ENCODE measurements at regions not wholly inside any gene's neighbourhood (a gene's known extent, or its start where the extent isn't known, plus 50 kb on each side); places are given as distances from the start of the nearest gene placed in this dataset.

DNA sequence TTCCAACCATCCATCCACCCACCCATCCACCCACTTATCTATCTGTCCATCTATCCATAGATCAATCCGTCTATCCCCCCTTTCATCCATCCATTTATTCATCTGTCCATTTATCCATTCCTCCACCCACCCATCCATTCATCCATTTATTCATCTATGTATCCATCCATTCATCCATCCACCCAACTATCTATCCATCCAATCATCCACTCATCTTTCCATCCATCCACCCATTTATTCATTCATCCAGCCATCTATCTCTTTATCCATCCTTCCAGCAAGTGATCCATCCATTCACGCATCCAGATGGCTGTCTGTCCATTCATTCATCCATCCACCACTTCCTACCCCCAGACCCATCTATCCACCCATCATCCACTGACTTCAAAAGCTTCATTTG lies 84.0 kb upstream of the CD99 start:
- DNase-seq = no peak

DNA sequence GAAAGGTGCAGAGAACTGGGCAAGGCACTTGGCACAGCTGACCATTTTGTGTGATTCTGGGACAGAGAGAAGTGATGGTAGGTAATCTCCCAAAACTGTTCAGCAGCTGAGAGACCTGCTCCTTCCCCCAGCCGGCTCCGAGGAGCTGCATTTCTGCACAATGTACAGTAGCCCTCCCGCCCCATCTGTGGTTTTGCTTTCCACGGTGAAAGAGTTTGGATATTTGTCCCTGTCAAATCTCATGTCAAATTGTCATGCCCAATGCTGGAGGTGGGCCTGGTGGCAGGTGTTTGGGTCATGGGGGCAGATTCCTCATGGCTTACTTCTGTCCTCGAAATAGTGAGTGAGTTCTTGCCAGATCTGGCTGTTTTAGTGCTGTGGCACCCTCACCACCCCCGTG lies 90.5 kb upstream of the CD99 start:
- DNase-seq = no peak

DNA sequence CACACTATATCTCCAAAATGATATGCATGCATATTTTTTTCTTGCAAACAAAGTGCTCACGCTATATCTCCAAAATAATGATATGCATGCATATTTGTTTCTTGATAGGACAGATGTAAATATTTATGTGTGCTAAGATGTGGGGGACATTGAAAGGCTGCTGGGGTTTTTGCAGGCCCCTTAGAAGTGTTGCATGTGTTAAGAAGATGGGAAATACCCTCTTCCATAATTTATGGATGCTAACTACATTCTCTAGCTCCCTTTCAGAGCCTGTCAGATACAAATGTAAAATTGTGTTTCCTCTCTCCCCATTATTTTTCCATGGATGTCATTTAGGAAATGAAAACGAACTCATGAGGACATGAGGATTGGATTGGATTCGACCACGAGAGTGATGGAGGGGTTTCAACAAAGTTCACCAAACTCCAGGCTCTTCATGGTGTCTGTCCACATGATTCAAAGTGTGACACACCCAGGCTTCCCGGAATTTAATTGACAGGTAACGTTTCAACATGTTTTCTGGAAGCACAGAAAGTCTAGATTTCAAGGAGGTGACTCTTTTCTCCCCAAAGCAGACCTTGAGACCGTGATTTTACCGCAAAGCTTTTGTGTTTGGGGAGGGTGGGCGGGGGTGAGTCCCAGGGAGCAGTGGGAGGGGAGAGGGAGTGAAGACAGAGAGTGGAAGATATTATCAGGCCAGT lies 94.4 kb upstream of the CD99 start:
- DNase-seq = no peak

DNA sequence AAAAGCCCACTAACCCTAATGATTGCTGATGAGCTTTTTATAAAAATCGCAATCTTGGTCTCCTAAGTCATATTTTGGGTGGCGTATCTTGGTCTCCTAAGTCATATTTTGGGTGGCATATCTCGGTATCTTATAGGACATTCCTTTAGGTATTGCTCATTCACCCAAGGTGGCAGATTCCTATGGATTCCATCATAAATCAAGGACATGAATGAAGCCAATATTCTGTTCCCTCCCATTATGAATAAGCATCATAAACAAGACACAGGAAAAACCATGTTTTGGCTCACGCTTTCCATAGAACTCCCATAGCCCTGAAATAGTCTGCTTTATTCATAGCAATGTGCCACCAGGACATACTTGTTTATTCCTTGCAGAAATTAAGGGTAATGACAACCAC lies 95.0 kb upstream of the CD99 start:
- no peak for DNase-seq

DNA sequence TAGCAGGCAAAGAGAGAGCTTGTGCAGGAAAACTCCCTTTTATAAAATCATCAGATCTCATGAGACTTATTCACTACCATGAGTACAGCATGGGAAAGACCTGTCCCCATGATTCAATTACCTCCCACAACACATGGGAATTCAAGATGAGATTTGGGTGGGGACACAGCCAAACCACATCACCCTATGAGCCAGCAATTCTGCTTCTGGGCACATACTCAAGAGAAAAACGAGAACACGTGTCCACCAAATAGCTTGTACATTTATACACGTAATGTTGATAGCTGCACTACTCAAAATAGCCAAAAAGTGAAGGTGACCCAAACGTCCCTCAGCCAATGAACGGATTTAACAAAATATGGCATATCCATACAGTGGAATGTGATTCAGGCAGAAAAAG lies 94.5 kb upstream of the DHRSX start:
- no peak for DNase-seq

DNA sequence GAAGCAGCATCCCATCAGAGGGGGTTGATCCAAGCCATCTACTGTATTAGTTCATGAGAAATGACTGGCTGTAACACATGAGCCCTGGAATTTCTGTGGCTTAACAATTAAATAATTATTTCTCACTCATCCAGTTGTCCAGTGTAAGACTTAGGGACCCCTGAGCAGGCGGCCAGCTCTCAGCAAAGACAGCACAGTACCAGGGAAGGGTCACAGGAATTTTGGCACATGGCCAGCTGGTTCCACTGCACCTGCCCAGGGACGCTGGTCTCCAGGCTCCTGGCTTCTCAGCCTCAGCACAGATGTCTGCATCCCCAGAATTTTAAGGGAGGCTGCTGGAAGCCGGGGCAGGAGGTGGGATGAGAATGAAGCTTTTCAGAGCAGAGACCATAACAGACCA lies 93.7 kb upstream of the DHRSX start:
- no peak for DNase-seq

DNA sequence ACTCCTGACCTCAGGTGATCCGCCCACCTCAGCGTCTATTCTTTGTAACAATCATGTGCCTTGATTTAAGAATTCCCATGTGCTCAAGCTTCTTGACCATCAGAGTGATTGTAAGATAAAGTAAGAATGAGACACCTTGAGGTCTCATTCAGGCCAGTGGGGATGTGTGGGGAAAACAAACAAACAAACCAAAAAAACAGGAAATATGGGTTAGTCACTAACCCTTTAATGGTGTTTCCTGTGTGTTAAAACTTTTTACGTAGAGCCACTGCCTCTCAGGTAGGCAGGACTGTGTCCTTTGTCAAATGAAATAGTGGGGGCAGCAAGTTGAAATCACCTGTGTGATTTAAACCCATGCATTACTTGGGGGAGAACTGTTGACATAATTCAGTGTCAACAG lies 91.5 kb upstream of the DHRSX start:
- no peak for DNase-seq

DNA sequence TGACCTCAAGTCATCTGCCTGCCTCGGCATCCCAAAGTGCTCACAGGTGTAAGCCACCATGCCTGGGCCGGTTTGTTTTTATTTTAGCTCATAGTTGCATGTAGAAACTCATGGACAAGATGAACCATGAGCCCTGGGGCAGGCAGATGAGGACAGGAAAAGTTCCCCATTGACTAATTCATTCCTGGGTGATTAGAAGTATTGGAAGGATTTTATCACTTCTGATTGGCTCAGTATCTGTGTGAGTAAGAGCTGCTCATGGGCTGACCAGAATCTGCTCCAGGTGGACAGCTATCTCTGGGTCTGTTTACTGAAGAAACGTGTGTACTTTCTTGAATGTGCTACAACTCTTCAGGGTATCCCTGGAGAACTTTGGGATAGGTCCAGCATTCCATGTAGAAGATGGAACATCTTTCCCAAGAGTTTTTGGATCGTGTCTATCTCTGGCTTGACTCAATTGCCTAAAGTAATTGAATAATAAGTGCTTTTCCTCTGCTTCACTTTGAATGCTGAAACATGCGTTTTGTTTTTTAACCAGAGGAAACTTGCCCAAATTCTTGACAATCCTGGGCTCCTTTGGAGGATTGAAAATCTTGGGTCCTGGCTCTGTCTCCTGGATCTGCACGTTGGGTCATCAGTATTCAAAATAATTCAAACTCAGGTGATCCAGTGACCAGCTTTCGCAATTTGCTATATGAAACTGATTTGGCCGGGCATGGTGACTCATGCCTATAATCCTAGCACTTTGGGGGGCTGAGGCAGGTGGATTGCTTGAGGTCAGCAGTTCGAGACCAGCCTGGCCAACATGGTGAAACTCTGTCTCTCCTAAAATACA lies 88.6 kb upstream of the DHRSX start:
- no peak for DNase-seq

DNA sequence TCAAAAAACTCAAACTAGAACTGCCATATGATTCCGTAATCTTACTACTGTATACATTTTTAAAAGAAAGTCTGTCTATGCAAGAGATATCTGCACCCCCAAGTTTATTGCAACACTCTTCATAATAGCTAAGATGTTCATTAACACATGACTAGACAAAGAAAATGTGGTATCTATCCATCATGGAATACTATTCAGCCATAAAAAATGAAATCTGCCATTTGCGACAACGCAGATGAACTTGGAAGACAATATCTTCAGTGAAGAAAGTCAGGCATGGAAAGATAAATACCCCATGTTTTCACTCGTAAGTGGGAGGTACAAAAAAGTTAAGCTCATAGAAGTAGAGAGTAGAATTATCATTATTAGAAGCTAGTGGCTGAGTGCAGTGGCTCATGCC lies 87.3 kb upstream of the DHRSX start:
- no peak for DNase-seq

DNA sequence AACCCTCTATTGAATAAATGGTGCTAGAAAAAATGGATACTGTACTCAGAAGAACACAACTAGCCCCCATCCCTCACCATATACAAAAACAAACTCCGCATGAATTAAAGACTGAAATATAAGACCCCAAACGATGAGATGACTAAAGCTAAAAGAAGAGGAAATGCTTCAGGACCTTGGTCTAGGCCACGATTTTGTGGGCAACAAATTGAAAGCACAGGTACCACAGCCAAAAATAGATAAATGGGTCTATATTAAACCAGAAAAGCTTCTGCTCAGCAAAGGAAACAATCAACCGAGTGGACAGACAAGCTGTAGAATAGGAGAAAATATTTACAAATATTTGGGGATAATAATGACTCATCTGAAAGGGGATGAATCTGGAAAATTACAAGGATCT lies 86.4 kb upstream of the DHRSX start:
- no peak for DNase-seq

DNA sequence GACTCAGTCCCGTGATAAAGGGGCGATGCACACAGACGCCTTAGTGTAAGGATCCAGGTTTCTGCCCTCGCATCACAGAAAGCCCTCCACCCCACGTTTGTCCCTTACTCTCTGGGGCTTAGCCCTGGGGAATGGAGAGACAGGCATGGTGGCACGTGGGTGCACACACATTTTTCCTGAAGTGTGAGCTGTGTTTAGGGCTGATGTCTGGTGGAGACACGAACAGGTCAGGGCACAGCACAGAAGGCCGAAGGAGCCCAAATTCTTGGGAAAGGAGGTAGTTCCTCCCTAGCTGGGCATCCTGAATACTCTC lies 84.3 kb upstream of the DHRSX start:
- DNase-seq = no peak

DNA sequence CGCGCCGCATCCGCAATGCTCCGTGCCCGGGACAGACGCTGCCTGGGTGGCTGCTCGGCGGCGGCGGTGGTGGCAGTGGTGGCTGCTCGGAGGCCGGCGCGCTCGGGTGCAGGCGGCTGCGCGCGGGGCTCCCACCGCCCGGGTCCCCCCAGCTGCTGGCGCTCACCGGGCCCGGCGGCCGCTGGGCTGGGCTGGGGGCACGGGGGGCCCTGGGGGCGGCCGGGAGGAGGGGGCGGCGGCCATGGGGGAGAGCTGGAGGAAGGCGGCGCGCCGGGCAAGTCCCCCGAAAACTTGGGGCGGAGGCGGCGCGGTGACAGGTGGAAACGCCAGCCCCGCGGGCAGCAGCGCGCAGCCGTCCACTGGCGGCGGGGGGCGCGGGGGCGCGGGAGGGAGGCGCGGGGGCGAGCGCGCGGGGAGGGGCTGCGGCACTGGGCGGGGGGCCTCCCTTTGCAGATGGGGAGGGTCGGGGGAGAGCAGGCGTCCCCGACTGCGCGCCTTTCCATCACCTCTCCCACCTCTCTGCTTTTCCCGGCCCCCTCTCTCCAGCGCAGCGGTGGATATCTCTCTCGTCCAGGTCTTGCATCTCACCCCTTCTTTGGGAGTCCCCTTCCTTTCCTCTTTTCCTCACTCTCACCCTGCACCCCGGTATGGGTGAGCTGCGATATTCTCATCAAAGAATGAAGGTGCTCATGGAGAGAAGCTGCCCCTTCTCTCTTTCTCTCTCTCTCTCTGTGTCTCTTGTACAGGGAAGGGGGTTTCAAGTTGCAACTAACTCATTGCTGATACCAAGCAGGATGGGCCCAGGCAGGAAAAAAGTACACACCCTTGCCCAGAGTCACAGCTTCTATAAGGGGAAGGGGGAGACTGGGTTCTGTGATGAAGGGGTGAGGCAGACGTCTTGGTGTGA lies 83.7 kb upstream of the DHRSX start:
- DNase-seq = no peak

DNA sequence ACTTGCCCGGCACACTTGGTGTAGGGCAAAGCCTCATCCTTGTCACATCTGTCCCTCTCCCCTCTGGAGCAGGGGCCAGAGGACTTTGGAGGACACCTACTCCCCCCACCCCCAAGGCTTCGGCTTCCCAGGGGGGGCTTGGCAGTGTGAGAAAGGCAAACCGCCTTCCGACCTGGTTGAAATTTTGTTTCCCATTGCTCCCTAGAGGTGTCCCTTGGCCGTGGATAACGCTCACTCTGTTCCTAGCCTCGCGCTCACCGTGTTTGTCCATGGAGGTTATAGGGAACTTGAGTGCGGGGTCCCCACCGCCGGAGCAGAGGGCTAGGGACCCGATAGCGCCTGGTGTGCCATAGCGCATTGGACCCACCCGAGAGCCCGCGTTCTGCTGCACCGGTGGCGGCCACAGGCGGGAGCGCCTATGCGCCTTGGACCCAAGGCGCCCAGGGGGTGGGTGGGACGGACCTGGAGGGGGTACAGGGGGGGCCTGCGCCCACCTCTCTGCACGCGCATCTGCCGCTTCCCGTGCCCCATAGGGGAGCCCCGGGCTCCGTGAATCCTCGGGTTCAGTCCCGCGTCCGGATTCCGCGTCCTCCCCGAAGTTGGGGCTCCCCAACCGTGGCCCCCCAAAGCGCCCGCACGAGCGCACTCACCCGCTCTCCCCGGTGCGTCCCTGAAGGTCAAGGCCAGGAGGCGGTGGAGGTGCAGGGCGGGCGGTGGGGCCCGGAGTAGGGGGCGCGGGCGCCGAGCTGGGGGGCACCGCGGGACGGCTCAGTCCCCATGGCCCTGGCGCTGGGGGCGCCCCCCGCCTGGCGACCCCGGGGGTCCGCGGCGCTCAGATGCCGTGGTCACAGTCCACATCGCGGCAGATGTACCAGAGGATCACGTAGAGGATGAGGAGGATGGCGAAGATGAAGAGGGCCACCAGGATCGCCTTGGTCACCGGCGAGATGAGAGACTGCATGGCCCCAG lies 82.7 kb upstream of the DHRSX start:
- DNase-seq = no peak

DNA sequence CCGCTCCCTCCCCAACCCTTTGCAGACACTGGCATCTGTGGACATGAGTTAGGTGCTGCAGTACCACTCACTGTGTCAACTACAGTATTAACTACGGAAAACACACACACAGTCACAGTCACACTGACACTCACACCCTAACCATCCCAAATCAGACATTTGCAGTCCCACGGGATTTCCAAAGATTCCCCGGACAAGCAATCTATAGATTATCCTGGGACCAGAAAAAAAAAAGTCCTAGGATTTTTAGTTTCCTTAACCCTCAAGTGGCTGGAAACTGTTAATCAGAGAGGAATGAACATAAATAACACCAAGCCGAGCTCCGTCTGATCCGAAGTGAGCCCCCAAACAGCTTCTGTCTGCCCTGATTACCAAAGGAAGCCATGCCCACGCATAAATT lies 81.9 kb upstream of the DHRSX start:
- DNase-seq = no peak

DNA sequence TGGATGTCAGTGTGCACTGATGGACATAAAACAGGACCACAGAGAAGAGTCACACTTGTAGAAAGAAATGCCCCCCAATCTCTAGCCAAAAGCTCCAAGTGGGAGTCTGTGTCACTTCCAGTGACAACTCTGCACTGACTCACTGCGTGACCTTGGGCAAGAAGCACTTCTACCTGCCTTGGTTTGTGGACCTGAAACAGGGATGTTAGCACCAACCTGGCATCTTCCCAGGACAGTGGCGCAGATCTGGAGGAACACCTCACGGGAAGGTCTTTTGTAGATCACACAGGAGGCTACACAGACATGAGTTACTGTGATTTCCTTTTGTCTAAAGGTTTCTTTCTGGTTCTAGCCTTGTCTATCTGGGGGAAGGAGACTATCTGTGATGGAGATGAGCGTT lies 80.5 kb upstream of the DHRSX start:
- DNase-seq = no peak

DNA sequence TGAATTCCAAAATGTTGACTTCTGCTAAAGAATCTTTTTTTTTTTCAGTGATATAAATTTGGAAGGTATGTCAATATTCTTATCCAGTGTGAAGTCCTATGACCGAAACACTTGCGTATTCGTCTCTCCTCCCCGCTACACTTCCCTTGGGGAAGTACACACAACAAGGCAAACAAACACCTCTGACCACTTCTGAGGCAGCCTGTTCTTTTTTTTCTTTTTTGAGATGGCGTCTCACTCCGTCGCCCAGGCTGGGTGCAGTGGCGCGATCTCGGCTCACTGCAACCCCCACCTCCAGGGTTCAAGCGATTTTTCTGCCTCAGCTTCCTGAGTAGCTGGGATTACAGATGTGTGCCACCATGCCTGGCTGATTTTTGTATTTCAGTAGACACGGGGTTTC lies 78.1 kb upstream of the DHRSX start:
- DNase-seq = no peak

DNA sequence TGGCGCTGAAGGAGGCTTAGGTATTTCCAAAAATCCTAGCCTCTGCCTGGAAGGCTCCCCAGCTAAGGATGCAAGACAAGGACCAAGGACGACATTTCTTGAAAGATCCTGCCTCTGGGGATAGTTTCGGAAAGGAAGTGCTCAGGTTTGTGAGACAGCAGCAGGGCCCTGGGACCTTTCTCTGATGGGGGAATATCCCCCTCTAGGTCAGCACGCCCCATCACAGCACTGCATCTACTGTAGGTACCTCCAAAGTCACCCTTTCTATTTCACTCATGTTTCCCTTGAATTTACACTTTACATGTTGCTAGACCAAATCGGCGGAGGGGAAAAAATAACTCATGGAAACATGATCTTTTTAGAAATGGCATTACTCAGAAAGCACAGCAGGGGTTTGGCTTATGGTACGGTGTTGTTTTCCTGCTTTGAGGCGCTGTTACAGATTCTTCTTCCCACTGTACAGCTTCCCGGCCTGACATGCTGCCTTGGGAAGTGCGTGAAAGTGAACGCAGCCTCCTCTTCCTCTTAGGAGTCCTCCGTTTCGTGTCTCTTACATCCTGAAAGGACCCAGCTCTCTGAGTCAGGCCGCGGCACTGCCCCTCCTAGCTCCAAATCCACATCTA lies 77.2 kb upstream of the DHRSX start:
- no peak for DNase-seq

DNA sequence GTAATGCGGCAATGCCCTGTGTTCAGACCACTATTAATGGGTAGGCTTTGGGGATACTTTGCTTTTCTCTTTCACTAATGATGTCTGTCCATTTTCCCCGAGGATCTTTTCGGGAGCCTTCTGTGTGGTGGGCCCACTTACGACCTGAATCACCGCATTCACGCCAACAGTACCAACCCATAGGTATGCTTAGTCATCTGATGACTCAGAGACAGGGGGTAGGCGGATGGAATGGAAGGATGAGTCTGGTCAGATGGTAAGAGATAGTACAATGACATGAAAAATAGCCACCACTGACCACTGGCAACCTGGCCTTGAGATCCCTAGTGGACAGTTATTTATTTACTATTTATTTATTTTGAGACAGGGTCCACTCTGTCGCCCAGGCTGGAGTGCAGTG lies 76.0 kb upstream of the DHRSX start:
- no peak for DNase-seq

DNA sequence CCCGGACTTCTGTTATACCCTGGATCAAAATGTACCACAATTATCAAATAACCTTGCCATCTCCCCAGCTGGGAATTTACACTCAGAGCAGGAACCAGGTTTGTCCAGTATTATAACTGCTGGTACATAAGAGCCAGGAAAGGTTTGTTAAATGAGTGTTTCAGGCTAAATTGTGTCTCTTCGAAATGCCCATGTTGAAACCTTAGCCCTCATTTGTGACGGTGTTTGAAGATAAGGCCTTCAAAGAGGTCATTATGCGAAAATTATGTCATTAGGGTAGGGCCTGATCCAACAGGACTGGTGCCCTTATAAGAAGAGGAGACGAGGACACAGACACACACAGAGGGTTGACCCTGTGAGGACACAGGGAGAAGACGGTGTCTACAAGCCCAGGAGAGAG lies 73.5 kb upstream of the DHRSX start:
- DNase-seq = no peak

DNA sequence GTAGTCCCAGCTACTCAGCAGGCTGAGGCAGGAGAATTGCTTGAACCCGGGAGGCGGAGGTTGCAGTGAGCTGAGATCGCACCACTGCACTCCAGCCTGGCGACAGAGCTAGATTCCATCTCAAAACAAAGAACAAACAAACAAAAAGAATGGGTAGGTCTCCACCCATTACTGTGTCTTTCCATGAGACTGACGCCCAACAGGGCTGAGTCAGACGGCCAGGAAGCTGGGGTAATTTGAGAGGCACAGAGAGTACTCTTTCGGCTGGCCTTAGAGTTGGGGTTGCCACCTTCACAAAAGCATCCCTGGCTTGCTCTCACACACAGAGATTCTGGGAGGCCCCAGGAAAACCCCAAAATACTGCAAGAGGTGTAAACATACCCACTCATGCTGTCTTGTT lies 72.0 kb upstream of the DHRSX start:
- DNase-seq = no peak

DNA sequence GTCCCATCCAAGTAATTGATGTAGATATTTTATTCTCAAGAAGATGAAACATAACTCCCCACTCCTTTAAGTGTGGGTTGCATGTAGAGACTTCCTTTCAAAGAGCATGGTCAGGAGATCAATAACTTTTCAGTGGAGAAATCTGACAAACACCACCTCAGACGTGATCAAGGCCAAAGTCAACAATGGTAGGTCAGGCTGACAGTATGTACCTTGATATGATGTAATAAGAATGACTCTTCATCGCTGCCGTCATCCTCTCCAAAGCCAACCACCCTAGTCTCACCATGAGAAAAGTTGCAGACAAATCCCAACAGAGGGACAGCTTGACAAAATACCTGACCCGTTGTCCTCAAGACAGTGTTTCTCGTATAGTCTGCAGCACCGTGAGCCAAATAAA lies 67.3 kb upstream of the DHRSX start:
- DNase-seq = no peak

DNA sequence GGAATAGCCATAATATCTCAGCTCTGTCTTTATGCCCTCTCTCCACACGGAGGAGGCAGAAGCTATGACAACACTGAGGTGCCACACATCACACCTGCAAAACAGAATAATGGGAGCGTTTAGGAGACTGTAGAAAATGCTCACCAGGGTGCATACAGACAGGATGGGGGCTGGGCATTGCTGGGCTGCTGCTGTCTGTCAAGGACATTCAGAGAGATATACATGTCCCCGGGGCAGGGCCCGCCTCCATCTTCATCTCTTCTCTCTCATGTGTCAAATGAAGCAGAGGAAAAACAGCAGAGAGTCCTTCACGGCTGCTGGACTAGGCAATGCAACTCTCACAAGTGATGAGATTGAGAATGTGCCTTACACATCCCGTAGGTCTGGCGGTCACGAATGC lies 65.3 kb upstream of the DHRSX start:
- DNase-seq = no peak
